ENCODE measurements at regions not wholly inside any gene's neighbourhood (a gene's known extent, or its start where the extent isn't known, plus 50 kb on each side); places are given as distances from the start of the nearest gene placed in this dataset.

DNA sequence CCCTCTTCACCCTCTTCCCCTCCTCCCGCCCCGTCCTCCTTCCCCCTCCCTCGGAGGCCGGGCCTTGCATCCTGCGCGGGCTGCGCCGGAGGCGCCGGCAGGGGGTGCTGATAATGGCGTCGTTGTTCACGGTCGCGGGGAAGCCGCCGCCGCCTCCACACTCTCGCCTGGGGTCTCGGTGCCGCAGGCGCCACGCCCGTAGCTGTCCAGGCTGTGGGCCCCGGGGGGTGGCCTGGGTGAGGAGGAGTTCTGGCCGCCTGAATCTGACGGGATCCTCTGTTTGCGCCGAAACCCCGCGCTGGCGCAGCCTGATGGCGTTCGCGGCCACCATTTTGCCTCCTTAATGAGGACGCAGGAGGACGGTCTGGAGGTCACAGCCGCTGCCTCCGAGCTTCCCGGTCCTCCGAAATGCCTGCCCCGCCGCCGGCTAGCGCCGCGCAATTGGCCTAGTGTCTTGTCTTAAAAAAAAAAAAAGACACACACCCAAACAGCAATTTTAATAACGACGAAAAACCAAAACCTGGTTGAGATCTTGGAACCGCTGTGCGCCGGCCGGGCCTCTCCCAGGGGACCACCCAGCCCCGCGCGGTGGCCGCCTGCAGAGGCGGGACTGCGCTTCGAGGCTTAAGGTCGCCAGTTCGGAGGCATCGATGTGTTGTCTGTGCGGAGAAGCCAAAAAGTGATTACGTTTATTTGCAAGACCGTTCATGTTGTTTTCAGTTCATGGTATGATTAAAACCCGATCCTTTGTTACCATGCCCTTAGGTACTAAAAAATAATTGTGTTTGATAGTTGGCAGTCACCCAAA, 106.6 kb upstream of the HNRNPU start:
- peak; percentile 63 for TF ChIP-seq CTCF (IDR thresholded peaks at IDR 0.05; ENCODE audit: unreplicated experiment)

DNA sequence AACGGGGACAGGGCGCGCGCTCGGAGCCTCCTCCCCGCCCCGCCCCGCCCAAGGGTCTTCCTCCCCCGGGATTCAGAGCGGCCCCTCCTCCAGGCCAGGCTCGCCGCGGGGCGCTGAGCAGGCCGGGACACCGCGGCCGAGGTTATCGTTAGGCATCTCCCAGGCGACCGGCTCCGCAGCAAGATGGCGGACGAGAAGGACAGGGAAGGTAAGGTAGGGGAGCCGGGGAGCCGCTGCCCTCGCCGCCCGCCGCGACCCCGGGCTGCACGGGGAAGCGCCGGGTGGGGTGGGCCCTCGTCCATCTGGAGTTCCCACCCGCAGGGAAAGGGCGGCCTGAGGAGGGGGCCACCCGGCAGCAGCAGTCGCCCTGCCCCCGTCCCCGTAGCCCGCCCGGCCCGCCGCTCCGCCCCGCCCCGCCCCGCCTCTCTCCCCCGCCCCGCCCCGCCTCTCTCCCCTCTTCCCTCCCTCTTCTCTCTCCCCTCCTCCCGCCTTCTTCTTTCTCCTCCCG, 105.9 kb upstream of the HNRNPU start:
- Mint-ChIP-seq H3K4me3 (ENCODE audit: low read depth) (peak overlapping the region; percentile 91), H3K27me3 (no peaks in the 10 kb centered on the region), H3K9me3 (ENCODE audit: low read depth) (no peaks in the 10 kb centered on the region), H3K27ac (peak overlapping the region; percentile 100), H3K36me3 (ENCODE audit: insufficient read depth) (peaks cover 4% of the 10 kb centered on the region), H3K4me1 (ENCODE audit: low read depth) (peaks cover 22% of the 10 kb centered on the region)
- DNase-seq (ENCODE audit: low spot score, unreplicated experiment) = peak; percentile 67
- no peak for TF ChIP-seq CTCF (IDR thresholded peaks at IDR 0.05; ENCODE audit: unreplicated experiment)

More for the DNA sequence above, 106.6 kb upstream of the HNRNPU start:
- peak overlapping the region; percentile 91 for H3K4me3 Mint-ChIP-seq (ENCODE audit: low read depth)
- H3K9me3 Mint-ChIP-seq (ENCODE audit: low read depth) = no peaks in the 10 kb centered on the region
- H3K27ac Mint-ChIP-seq = peak overlapping the region; percentile 100
- no peaks in the 10 kb centered on the region for H3K27me3 Mint-ChIP-seq
- H3K36me3 Mint-ChIP-seq (ENCODE audit: insufficient read depth) = peaks cover 4% of the 10 kb centered on the region
- DNase-seq (ENCODE audit: low spot score, unreplicated experiment) = peak; percentile 91
- H3K4me1 Mint-ChIP-seq (ENCODE audit: low read depth) = peaks cover 21% of the 10 kb centered on the region

DNA sequence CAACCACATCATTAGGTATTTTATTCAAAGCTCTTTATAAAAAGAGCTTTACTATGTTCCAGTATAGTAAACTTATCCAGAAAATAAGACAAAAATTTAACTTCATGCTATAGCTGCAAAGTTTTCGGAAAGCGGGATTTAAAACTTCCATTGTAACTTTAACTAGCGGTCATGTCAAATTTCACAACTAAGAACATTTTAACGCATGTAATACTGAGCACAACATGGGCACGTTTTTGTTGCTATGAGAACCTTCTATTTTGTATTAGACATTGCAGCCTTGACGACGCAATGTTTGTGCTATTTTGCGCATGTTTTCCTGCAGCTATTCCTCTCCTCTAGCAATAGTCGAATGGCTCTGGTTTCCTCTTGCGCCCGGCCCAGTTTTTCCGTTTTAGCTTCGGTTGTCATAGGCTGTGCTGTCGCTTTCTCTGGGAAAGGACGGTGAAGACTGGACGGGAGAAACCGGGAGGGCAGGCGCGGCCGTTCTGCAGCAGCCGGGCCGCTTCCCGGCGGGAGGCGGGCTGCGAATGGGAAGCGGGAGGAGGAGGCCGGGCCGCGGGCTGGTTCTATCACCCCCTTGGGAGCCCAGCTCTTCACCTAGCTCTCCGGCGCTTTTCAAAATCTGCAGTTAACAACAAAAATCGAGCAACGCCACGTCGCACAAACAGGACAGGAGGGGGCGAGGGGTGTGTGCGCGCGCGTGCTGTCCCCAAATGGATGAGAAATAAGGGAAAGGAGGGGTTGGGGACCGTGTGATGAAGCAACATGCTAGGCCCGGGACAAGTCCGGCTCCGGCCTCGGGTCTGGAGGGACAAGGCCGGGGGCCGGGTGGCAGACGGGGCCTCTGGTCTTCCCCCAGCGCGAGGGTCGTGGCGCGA, 105.3 kb upstream of the HNRNPU start:
- Mint-ChIP-seq H3K36me3 (ENCODE audit: insufficient read depth) (peaks cover 2% of the 10 kb centered on the region), H3K9me3 (ENCODE audit: low read depth) (no peaks in the 10 kb centered on the region), H3K4me3 (ENCODE audit: low read depth) (peak overlapping the region; percentile 89), H3K27me3 (no peaks in the 10 kb centered on the region), H3K4me1 (ENCODE audit: low read depth) (peaks cover 26% of the 10 kb centered on the region), H3K27ac (peak overlapping the region; percentile 100)
- no peak for DNase-seq (ENCODE audit: low spot score, unreplicated experiment)
- TF ChIP-seq CTCF (IDR thresholded peaks at IDR 0.05; ENCODE audit: unreplicated experiment) = no peak

DNA sequence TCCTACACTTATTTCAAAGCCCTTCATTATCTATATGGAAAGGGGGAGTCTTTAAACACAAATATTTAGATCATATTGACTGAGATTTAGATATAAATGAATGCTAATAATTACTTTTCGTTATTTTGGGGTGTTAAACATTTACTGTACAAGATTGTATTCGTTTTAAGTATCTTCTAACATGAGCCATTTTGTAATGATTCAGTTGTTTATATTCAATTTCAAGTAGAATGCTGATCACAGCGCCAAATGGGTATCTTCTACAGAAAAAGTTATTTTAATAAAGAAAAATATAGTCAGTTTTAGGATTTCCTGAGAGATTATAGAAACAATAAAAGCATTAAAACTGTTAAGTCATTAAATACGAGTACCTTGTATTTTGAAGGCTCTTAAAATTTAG, 104.5 kb upstream of the HNRNPU start:
- peaks cover 33% of the 10 kb centered on the region for H3K4me1 Mint-ChIP-seq (ENCODE audit: low read depth)
- H3K9me3 Mint-ChIP-seq (ENCODE audit: low read depth) = no peaks in the 10 kb centered on the region
- no peaks in the 10 kb centered on the region for H3K27me3 Mint-ChIP-seq
- peak overlapping the region; percentile 100 for H3K27ac Mint-ChIP-seq
- H3K4me3 Mint-ChIP-seq (ENCODE audit: low read depth) = peak overlapping the region; percentile 89
- no peak for DNase-seq (ENCODE audit: low spot score, unreplicated experiment)
- TF ChIP-seq CTCF (IDR thresholded peaks at IDR 0.05; ENCODE audit: unreplicated experiment) = no peak
- H3K36me3 Mint-ChIP-seq (ENCODE audit: insufficient read depth) = peaks cover 2% of the 10 kb centered on the region

GRCh38 chr1:244968471-244968871, 104.1 kb upstream of the HNRNPU start:
- Mint-ChIP-seq H3K27me3 (no peaks in the 10 kb centered on the region), H3K9me3 (ENCODE audit: low read depth) (no peaks in the 10 kb centered on the region), H3K4me1 (ENCODE audit: low read depth) (peaks cover 34% of the 10 kb centered on the region), H3K4me3 (ENCODE audit: low read depth) (peak overlapping the region; percentile 60), H3K27ac (peak overlapping the region; percentile 100), H3K36me3 (ENCODE audit: insufficient read depth) (peaks cover 2% of the 10 kb centered on the region)
- no peak for DNase-seq (ENCODE audit: low spot score, unreplicated experiment)
- TF ChIP-seq CTCF (IDR thresholded peaks at IDR 0.05; ENCODE audit: unreplicated experiment) = no peak

All from progenitor cell of endocrine pancreas (in vitro differentiated cells).